ENCODE measurements at regions not wholly inside any gene's neighbourhood (a gene's known extent, or its start where the extent isn't known, plus 50 kb on each side); places are given as distances from the start of the nearest gene placed in this dataset.

GRCh38 chr3:135878501-135878900, 87.0 kb upstream of the PPP2R3A start:
- DNase-seq: no peak

- no peak for DNase-seq
These were observed 79.6 kb upstream of the PPP2R3A start for GRCh38 chr3:135885885-135886284.

- DNase-seq: no peak
These were observed 78.3 kb upstream of the PPP2R3A start for GRCh38 chr3:135887220-135887619.

GRCh38 chr3:135889443-135889842, 76.1 kb upstream of the PPP2R3A start:
- DNase-seq: no peak

GRCh38 chr3:135891121-135891520, 74.4 kb upstream of the PPP2R3A start:
- DNase-seq: no peak

- DNase-seq: peak; percentile 32
These were observed 70.3 kb upstream of the PPP2R3A start for GRCh38 chr3:135895106-135895733.

GRCh38 chr3:135895734-135896121, 69.8 kb upstream of the PPP2R3A start:
- DNase-seq: no peak

- no peak for DNase-seq
These were observed 68.9 kb upstream of the PPP2R3A start for GRCh38 chr3:135896613-135897012.

GRCh38 chr3:135897715-135898114, 67.8 kb upstream of the PPP2R3A start:
- DNase-seq: no peak

GRCh38 chr3:135898774-135899173, 66.8 kb upstream of the PPP2R3A start:
- DNase-seq: no peak

GRCh38 chr3:135905058-135905724, 60.3 kb upstream of the PPP2R3A start:
- no peak for DNase-seq

GRCh38 chr3:135907422-135908165, 57.9 kb upstream of the PPP2R3A start:
- DNase-seq: no peak

- DNase-seq: no peak
These were observed 57.3 kb upstream of the PPP2R3A start for GRCh38 chr3:135908225-135908624.

GRCh38 chr3:135908737-135909136, 56.8 kb upstream of the PPP2R3A start:
- no peak for DNase-seq

GRCh38 chr3:135911110-135911509, 54.4 kb upstream of the PPP2R3A start:
- DNase-seq: no peak

GRCh38 chr3:135915206-135915605, 50.3 kb upstream of the PPP2R3A start:
- DNase-seq: no peak
